CD4-positive, alpha-beta memory T cell (primary cell): ENCODE measurements at regions not wholly inside any gene's neighbourhood (a gene's known extent, or its start where the extent isn't known, plus 50 kb on each side); places are given as distances from the start of the nearest gene placed in this dataset.

ENCODE experiments used
- CTCF ChIA-PET: fragments of 350-600 bp; sonication (Branson Sonifier 250); formaldehyde crosslinking; loops from one replicate; lab custom pipeline; 2021; ENCODE audit warnings: inconsistent platforms; ENCODE audit not compliant: partially characterized antibody; lab: Charles Lee
- POLR2A ChIA-PET: fragments of 350-600 bp; sonication (Branson Sonifier 250); formaldehyde crosslinking; loops from one replicate; lab custom pipeline; 2021; ENCODE audit not compliant: partially characterized antibody; lab: Charles Lee
- DNase-seq, 5 donors: peaks; one replicate each; pipeline versions ENCODE4 v3.0.0 to v3.0.0-alpha.2; 2020 to 2022; ENCODE audit warnings: mixed read lengths in 1 of 5
- H3K27ac ChIP-seq: one replicate; pipeline ENCODE4 v1.7.0; 2013; ENCODE audit warnings: low read depth, low read length
- H3K27me3 ChIP-seq: 2 replicates; pipeline ENCODE4 v1.7.0; 2013; ENCODE audit warnings: mild to moderate bottlenecking, low read length, moderate library complexity; ENCODE audit not compliant: insufficient read depth
- H3K36me3 ChIP-seq: 2 replicates; pipeline ENCODE4 v1.7.0; 2013; ENCODE audit warnings: mild to moderate bottlenecking, low read length, moderate library complexity; ENCODE audit not compliant: insufficient read depth
- H3K4me1 ChIP-seq: 2 replicates; pipeline ENCODE4 v1.7.0; 2013; ENCODE audit warnings: mild to moderate bottlenecking, low read length, moderate library complexity; ENCODE audit not compliant: insufficient read depth
- H3K4me3 ChIP-seq, 2 donors: one replicate each; pipeline ENCODE4 v1.7.0; 2013; ENCODE audit warnings: low read length in 2 of 2, mild to moderate bottlenecking in 1 of 2
- H3K9me3 ChIP-seq, 2 donors: one replicate each; pipeline ENCODE4 v1.7.0; 2013; ENCODE audit warnings: low read length in 2 of 2, control low read depth in 1 of 2; ENCODE audit not compliant: control insufficient read depth in 1 of 2
- H3K27ac Mint-ChIP-seq, 7 donors: one replicate each; pipeline ENCODE4 v1.8.0; 2020 to 2021; ENCODE audit warnings: mixed read lengths in 7 of 7, mild to moderate bottlenecking in 6 of 7, inconsistent platforms in 3 of 7, moderate library complexity in 3 of 7
- H3K27me3 Mint-ChIP-seq, 2 donors: one replicate each; pipeline ENCODE4 v1.8.0; 2020 to 2021; ENCODE audit warnings: mixed read lengths in 2 of 2
- H3K36me3 Mint-ChIP-seq, 2 donors: one replicate each; pipeline ENCODE4 v1.8.0; 2020 to 2021; ENCODE audit warnings: mixed read lengths in 2 of 2, inconsistent platforms in 1 of 2, mild to moderate bottlenecking in 1 of 2
- H3K4me1 Mint-ChIP-seq, 4 donors: one replicate each; pipeline ENCODE4 v1.8.0; 2020 to 2021; ENCODE audit warnings: mixed read lengths in 4 of 4, mild to moderate bottlenecking in 1 of 4
- H3K4me3 Mint-ChIP-seq, 8 donors: one replicate each; pipeline ENCODE4 v1.8.0; 2020 to 2021; ENCODE audit warnings: mixed read lengths in 8 of 8, mild to moderate bottlenecking in 7 of 8, moderate library complexity in 6 of 8, inconsistent platforms in 3 of 8
- H3K9me3 Mint-ChIP-seq, 8 donors: one replicate each; pipeline ENCODE4 v1.8.0; 2020 to 2021; ENCODE audit warnings: mixed read lengths in 8 of 8, mild to moderate bottlenecking in 5 of 8, inconsistent platforms in 3 of 8, moderate library complexity in 1 of 8
- intact Hi-C: fragments of 100-400 bp; cut with micrococcal nuclease; formaldehyde crosslinking; loops from one replicate; pipeline ENCODE4 v1.15.1; 2023

DNA sequence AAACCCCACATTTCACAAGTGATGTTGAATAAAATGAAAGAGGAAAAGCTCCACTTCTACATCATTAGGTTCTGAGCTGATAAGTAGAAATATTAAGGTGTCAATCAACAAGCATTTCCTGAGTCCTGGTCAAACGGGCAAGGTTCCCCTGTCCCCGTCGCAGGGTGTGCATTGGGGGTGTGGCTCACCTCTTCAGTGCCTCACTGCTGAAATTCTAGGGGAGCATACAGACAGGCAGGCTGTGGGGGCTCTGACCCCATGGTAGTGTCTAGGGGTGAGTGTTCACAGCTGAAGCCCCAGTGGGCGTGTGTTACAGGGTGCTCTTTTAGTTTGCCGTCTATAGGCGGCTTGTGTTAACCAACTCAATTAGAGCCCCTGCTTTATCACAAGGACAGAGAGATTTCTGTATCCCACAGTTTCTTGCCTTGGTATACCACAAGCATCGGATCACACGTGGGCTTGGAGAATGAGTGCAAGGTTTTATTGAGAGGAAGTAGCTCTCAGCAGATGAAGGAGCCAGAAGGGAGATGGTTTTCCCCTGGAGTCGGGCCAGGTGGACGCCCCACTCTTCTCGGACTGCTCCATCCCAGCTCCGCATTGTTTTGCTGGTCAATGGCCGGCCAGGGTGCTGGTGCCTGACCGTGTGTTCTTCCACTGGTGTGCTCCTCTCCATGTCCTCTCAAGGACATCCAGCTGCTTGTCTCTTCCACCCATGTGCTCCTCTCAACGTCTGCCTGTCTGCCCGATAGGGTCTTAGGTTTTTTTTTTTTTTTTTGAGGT lies 238.2 kb upstream of the NLRP1 start:
- DNase-seq, result no peak
- no peak overlapping the region for H3K4me3 ChIP-seq
- no peaks in the 10 kb centered on the region for H3K4me1 ChIP-seq
- H3K36me3 Mint-ChIP-seq, result no peaks in the 10 kb centered on the region
- ChIA-PET CTCF (no interaction called here), POLR2A (no interaction called here)
- H3K27ac ChIP-seq, result no peak overlapping the region
- no peaks in the 10 kb centered on the region for H3K27me3 ChIP-seq
- no peaks in the 10 kb centered on the region for H3K36me3 ChIP-seq
- H3K27me3 Mint-ChIP-seq, result peaks cover 17 to 35% of the 10 kb centered on the region in 2 donors
- H3K27ac Mint-ChIP-seq, result no peak overlapping the region
- intact Hi-C loops, result no loop called here
- H3K4me1 Mint-ChIP-seq, result no peaks in the 10 kb centered on the region
- peaks cover 0 to 8% (median 1%) of the 10 kb centered on the region in 8 donors for H3K9me3 Mint-ChIP-seq
- no peak overlapping the region for H3K4me3 Mint-ChIP-seq
- H3K9me3 ChIP-seq, result no peaks in the 10 kb centered on the region

DNA sequence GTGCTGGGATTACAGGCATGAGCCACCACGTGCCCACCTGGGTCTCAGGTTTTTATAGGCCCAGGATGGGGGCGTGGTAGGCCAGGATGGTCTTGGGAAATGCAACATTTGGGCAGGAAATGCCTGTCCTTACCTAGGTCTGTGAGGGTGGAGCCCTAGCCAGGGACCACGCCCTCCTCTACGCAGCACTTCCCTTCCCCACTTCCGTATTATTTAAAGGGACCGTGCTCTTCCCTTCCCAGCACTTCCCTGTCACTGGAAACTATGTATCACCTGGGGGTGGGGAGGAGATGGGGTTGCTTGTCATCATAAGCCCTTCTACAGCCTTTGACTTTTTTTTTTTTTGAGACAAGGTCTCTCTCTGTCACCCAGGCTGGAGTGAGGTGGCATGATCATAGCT lies 238.9 kb upstream of the NLRP1 start:
- Mint-ChIP-seq H3K4me3 (no peak overlapping the region), H3K27me3 (peaks cover 17 to 33% of the 10 kb centered on the region in 2 donors), H3K4me1 (no peaks in the 10 kb centered on the region), H3K36me3 (no peaks in the 10 kb centered on the region), H3K27ac (no peak overlapping the region), H3K9me3 (peaks cover 0 to 9% (median 1%) of the 10 kb centered on the region in 8 donors)
- no peaks in the 10 kb centered on the region for H3K27me3 ChIP-seq
- intact Hi-C loops, result no loop called here
- DNase-seq, result no peak
- no peak overlapping the region for H3K27ac ChIP-seq
- ChIA-PET POLR2A (no interaction called here), CTCF (no interaction called here)
- no peaks in the 10 kb centered on the region for H3K9me3 ChIP-seq
- H3K4me1 ChIP-seq, result no peaks in the 10 kb centered on the region
- H3K36me3 ChIP-seq, result no peaks in the 10 kb centered on the region
- no peak overlapping the region for H3K4me3 ChIP-seq

DNA sequence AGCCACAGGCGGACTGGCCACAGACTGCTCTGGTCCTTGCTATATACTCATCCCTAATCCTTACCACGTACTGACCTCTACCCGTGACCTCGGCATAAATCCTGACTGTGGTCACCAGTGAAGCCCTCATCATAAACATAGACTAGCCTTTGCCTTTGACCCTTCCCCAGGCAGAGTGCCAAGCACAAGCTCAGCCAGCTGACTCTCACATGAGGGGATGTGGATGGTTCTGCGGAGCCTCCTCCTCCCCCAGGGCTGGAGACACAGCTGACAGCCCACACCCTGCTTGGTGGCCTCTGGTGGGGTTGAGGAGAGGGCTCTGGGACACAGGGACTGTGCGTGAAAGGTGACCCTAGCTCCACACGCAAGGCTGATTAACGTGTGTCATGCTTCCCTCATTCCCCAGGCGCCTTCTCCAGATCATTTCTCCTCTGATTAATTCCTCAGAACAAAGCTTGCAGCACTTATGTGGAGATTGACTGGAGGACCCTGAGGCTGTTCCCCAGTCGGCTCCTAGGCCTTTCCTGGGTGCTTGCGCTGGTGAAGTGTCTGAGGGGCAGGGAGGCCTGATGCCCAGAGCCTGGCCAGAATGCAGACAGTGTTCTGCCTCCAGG lies 241.5 kb upstream of the NLRP1 start:
- no peak overlapping the region for H3K27ac ChIP-seq
- H3K4me3 ChIP-seq, result no peak overlapping the region
- no peaks in the 10 kb centered on the region for H3K9me3 ChIP-seq
- H3K27ac Mint-ChIP-seq, result no peak overlapping the region
- H3K4me1 ChIP-seq, result no peaks in the 10 kb centered on the region
- no peaks in the 10 kb centered on the region for H3K4me1 Mint-ChIP-seq
- H3K27me3 ChIP-seq, result no peaks in the 10 kb centered on the region
- CTCF ChIA-PET, result no interaction called here
- no peak overlapping the region for H3K4me3 Mint-ChIP-seq
- intact Hi-C loops, result no loop called here
- POLR2A ChIA-PET, result no interaction called here
- DNase-seq, result no peak
- peaks cover 0 to 9% (median 1%) of the 10 kb centered on the region in 8 donors for H3K9me3 Mint-ChIP-seq
- H3K36me3 Mint-ChIP-seq, result no peaks in the 10 kb centered on the region
- peaks cover 17 to 22% of the 10 kb centered on the region in 2 donors for H3K27me3 Mint-ChIP-seq
- no peaks in the 10 kb centered on the region for H3K36me3 ChIP-seq

DNA sequence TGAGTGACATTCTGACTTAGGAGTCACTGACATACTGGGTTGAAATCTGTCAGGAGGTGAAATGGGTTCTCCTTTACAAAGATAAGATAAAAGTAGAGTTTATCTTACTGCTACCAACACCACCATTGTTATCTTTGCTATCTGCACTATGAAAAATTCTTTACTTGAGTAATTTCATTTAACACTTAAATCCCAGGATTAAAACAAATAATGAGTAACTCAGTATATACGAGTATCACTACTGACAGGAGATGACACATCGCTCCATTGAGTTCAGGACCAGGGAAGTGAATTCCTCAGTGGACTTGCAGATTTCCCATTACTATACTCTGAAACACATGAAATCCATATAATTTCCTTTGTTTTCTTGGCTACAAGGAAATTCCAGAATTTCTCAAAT lies 242.1 kb upstream of the NLRP1 start:
- no peaks in the 10 kb centered on the region for H3K4me1 ChIP-seq
- H3K27me3 ChIP-seq, result no peaks in the 10 kb centered on the region
- peaks cover 0 to 9% (median 1%) of the 10 kb centered on the region in 8 donors for H3K9me3 Mint-ChIP-seq
- peaks cover 17 to 22% of the 10 kb centered on the region in 2 donors for H3K27me3 Mint-ChIP-seq
- intact Hi-C loops, result no loop called here
- CTCF ChIA-PET, result no interaction called here
- H3K27ac Mint-ChIP-seq, result no peak overlapping the region
- H3K27ac ChIP-seq, result no peak overlapping the region
- no peak overlapping the region for H3K4me3 Mint-ChIP-seq
- H3K36me3 Mint-ChIP-seq, result no peaks in the 10 kb centered on the region
- no peaks in the 10 kb centered on the region for H3K9me3 ChIP-seq
- DNase-seq, result no peak
- H3K36me3 ChIP-seq, result no peaks in the 10 kb centered on the region
- POLR2A ChIA-PET, result no interaction called here
- H3K4me3 ChIP-seq, result no peak overlapping the region
- no peaks in the 10 kb centered on the region for H3K4me1 Mint-ChIP-seq

DNA sequence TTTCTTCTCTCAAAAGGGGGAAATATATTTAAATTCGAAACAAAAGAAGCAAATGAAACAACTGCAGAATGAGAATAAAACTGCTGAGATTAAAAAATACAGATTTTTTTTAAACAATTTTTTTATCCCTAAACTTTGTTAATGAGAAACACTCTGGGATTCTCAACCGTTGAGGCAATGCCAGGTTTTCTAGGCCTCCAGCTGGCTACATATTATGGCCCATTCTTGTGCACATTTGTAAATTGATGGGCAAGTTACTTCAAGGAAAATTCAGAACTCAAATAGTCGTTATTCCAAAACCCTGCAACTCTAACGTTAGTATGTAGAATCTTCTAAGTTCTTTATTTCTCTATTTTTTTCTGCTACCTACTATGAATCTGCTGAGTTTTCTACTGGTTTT lies 239.3 kb upstream of the WSCD1 start:
- Mint-ChIP-seq H3K27me3 (peaks cover 8 to 13% of the 10 kb centered on the region in 2 donors), H3K9me3 (peaks cover 0 to 9% (median 1%) of the 10 kb centered on the region in 8 donors), H3K4me3 (no peak overlapping the region), H3K27ac (no peak overlapping the region), H3K36me3 (no peaks in the 10 kb centered on the region), H3K4me1 (peaks cover 9 to 14% (median 14%) of the 10 kb centered on the region in 4 donors)
- Histone ChIP-seq H3K27ac (no peak overlapping the region), H3K27me3 (no peaks in the 10 kb centered on the region), H3K4me3 (no peak overlapping the region), H3K4me1 (peaks cover 7% of the 10 kb centered on the region), H3K36me3 (no peaks in the 10 kb centered on the region), H3K9me3 (no peaks in the 10 kb centered on the region)
- intact Hi-C loops, result no loop called here
- no peak for DNase-seq
- ChIA-PET POLR2A (no interaction called here), CTCF (no interaction called here)

DNA sequence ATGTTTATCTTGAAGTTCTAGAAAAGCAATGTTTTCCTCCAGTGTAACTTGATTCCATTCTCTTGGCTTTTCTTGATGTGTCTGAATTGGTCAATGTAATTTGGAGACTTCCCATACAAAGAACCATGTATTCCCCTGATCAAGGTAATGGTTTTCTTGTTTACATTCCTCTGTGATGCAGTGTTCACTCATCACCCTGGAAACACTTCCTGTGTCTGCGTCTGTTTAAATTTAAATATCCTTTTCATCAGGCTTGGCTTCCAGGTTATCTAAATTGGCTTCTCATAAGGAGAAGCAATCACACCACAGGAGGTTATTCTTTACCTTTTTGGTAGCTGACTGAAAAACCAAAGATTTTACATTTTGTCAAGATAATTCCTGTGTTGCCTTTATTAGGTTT lies 237.3 kb upstream of the WSCD1 start:
- intact Hi-C loops, result no loop called here
- ChIA-PET CTCF (no interaction called here), POLR2A (no interaction called here)
- Mint-ChIP-seq H3K9me3 (no peaks in the 10 kb centered on the region), H3K4me3 (no peak overlapping the region), H3K27me3 (peaks cover 5 to 6% of the 10 kb centered on the region in 2 donors), H3K27ac (peak overlapping the region; percentile 20 to 84 (median 68)), H3K36me3 (no peaks in the 10 kb centered on the region), H3K4me1 (peaks cover 9 to 14% (median 14%) of the 10 kb centered on the region in 4 donors)
- H3K27ac ChIP-seq, result no peak overlapping the region
- no peaks in the 10 kb centered on the region for H3K9me3 ChIP-seq
- peaks cover 7% of the 10 kb centered on the region for H3K4me1 ChIP-seq
- DNase-seq, result peak in 4 of 5 donors; percentile 9 to 33 (median 20)
- H3K27me3 ChIP-seq, result no peaks in the 10 kb centered on the region
- H3K36me3 ChIP-seq, result no peaks in the 10 kb centered on the region
- no peak overlapping the region for H3K4me3 ChIP-seq

DNA sequence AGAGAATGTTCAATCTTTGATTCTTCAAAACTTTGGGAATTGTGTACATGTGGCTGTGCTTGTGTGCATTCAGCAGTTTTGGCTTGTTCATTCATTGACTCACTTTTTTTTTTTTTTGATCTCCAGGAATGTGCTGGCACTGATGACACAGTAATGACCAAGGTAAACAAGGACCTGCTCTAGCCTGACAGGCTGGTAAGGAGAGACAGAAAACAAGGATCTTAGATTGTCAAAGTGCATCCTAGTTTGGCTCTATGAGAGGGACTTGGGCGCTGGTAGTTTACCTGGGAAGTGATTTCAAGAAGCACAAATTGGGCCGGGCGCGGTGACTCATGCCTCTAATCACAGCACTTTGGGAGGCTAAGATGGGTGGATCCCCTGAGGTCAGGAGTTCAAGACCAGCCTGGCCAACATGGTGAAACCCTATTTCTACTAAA lies 233.1 kb upstream of the WSCD1 start:
- peak overlapping the region in 1 of 7 donors; percentile 59 for H3K27ac Mint-ChIP-seq
- peaks cover 8 to 14% (median 13%) of the 10 kb centered on the region in 4 donors for H3K4me1 Mint-ChIP-seq
- intact Hi-C loops, result no loop called here
- H3K36me3 Mint-ChIP-seq, result no peaks in the 10 kb centered on the region
- DNase-seq, result no peak
- H3K4me3 Mint-ChIP-seq, result no peak overlapping the region
- POLR2A ChIA-PET, result no interaction called here
- Histone ChIP-seq H3K9me3 (no peaks in the 10 kb centered on the region), H3K27ac (no peak overlapping the region), H3K4me1 (peaks cover 7% of the 10 kb centered on the region), H3K27me3 (no peaks in the 10 kb centered on the region), H3K36me3 (no peaks in the 10 kb centered on the region), H3K4me3 (no peak overlapping the region)
- H3K27me3 Mint-ChIP-seq, result no peaks in the 10 kb centered on the region
- H3K9me3 Mint-ChIP-seq, result no peaks in the 10 kb centered on the region
- CTCF ChIA-PET, result no interaction called here
